ENCODE measurements at regions not wholly inside any gene's neighbourhood (a gene's known extent, or its start where the extent isn't known, plus 50 kb on each side); places are given as distances from the start of the nearest gene placed in this dataset.
"Not testable (repeated sequence)": the region's sequence is repeated elsewhere in the genome, so short reads cannot be mapped to it uniquely, and the experiment has no call there.

DNA sequence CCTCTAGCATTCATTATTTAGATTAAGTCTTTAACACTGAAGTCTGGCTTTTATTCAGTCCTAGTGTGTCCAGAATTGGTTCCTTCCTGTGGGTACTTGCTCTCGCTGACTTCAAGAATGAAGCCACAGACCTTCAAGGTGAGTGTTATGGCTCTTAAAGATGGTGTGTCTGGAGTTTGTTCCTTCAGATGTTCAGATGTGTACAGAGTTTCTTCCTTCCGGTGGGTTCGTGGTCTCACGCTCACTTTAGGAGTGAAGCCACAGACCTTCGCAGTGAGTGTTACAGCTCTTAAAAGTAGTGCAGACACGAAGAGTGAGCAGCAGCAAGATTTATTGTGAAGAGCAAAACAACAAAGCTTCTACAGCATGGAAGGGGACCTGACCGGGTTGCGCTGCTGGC, 860.6 kb downstream of the STIM2 start:
- no peak for DNase-seq (ENCODE audit: low read depth)

DNA sequence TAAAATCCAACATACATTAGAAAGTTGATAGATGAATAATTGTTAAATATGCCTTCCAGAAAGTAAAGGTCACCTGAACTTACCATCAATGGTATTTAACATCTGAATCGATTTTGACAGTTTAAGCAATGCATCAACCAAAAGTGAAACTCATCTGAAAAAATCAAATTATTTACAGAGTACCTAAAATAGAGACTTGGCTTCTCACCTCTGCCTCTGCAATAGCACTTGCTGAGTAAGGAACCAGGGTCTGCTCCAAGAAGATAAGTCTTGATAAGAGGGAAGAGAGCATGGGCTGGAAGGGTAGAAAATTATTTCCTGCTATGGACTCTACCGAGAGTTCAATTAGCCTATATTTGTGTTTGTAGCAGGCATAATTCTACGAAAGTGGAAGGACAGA, 868.3 kb downstream of the STIM2 start:
- DNase-seq (ENCODE audit: low read depth), result no peak

DNA sequence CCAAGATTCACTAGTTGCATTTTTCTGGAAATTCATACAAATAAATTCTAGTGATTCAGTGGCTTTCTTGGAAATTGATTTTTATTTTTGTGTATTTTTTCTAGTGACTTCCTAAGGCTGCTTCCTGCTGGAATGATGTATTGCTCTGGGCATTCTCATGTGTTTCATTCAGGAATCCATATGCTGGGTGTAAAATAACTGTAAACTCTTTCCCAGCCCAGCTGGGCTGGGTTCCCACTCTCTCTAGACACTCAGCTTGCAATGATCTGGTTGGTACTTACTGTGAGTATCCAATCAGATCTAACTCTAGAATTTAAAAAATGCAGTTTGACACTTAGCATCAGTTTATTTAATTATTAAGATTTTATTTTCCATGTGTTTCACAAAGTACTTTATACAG, 882.2 kb downstream of the STIM2 start:
- no peak for DNase-seq (ENCODE audit: low read depth)

DNA sequence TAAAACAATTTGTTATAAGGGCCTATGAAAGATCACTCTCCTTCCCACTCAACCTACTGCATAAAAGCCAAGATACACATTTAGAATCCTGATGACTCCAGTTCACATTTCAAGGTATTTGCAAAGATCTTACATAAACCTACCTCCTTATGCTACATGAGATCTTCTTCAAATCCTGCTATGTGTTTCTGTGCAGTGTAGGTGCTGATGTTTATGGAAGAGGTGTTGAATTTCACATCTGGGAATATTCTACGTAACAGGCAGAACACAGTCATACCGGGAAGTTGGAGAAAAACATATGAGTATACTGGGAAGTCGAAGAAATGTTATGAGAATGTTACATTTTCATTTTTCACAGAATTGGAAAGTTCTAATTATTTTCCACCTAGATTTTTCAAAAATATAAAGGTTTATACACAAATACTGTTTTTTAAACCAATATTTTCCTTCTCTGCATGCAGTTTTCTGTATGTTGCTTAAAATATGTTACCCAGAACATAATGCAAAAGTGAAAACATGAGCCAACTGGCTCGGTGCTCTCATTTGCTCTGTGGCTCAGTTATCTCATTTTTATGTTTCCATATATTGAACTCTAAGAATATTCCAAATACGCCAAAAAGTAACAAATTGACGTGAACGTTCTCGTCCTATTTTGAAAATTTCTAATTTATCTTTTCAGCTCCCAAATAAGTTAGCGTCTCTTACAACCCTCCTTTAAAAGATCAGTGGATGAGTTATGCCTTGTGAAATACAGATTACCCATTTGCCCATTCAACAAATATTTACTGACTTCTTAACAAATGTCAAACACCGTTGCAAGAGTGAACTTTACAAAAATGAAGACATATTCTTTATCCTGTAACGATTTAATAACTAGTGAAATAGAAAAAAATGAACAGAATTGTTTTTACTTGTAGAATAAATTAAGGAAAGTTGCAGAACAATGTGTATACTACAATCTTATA, 899.3 kb downstream of the STIM2 start:
- DNase-seq (ENCODE audit: low read depth), result no peak

DNA sequence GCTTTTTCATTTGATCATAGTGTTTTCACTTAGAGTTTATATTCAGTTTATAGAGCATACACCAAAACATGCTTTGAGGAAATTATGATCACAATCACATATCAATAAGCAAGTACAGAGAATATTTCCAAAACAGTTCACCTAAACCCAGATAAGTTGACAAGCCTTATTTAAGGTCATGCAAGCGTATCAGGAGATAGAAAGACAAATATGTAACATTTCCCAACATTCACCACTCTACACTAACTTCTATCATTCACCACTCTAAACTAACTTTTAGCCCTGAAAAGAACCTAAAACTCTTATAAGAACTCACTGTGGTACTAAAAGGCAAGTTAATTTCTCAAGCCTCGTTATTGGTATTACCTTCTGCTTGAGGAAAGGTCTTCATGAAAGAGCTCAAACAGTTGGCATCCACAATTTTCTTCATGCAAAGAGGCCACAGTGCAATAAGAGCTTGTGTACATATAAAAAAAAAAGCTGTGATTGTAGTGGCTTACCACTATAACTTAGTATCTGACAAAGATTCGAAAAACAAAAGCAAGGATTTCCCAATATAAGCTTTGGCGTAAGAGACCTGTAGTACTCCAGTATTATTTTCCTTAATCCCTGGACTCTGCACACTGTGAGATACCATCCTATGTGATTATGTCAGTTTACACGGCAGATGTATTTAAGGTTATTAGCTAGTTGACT, 903.3 kb downstream of the STIM2 start:
- DNase-seq (ENCODE audit: low read depth), result no peak

DNA sequence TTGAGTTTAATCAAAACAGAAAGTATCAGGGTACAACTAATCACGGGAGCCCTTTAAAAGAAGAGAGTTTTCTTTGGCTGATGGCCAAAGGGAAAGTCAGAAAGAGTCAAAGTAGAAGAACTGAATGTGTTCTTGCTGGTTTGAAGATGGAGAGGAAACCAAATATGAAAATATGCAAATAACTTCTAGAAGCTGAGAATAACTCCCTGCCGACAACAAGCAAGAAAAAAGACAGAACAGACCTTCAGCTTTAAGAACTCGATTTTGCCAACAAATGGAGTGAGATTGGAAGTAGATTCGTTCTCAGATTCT, 903.8 kb downstream of the STIM2 start:
- DNase-seq (ENCODE audit: low read depth), result no peak

DNA sequence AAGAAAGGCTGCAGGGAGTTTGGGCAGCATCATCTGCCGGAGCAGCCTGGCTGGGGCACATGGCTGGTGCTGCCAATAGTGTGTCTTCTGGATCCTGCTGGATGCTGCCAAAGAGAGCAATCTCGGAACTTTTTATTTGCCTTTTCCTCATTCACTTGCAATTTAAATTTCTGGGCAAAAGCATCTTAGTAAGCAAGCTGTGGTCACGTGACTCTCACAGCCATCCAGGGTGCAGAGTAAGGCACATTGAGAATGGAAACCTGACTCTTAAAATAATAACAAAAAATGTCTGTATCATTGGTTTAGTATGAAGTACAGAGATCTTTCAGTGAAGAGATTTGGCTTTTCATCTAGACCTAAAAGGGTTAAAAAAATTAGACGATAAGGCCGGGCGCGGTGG, 910.3 kb downstream of the STIM2 start:
- DNase-seq (ENCODE audit: low read depth), result no peak

DNA sequence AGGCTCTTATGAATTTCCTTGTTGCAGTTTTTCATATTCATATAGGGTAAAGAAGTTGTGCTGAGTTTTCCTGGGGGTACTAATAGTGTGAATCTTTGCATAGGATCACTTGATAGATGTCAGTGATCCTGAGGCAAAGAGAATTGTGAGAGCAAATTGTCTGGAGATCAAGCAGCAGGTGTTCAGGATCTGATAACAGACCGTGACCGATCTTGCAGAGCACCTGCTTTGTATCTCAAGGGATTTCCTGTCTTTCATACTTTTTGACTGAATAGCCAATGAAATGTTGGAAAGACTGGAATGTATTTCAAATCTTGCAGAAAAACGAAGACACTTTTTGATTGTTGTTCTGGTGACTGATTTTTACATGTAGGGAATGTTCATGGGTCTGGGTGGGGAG, 914.5 kb downstream of the STIM2 start:
- no peak for DNase-seq (ENCODE audit: low read depth)

DNA sequence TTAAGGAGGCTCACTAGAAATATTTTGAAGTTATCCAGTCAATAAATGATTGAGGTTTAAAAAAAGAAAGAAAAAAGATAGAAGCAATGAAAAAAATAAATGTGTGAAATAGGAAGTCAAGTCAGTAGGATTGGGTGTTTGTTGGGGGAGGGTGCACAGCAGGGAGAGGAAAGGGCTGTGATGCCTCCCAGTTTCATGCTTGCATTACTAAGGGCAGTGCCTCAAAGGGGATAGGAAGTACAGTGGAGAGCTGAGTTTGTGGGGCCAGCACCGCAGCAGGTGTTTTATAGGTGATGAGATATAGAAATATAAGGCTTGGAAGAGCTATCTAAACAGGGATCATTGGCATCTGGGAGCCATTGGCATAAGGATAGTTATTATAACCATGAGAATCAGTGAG, 919.2 kb downstream of the STIM2 start:
- DNase-seq (ENCODE audit: low read depth), result no peak

DNA sequence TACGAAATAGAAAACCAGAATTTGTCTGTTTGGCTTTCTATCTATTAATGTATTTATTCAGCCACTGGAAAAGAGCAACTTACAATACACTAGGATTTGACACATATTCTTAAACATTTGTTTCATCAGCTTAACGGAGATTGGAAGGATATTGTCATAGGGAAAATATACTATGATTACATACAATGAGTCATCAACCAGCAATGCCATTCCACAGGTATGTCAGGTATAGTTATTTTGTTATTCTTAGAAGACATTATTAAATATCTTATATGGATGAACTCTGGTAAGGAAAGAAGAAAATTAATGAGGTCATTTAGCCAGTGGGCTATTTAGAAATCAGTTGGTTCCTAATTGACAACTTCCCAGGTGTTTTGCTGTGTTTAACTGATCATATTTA, 926.6 kb downstream of the STIM2 start:
- no peak for DNase-seq (ENCODE audit: low read depth)

DNA sequence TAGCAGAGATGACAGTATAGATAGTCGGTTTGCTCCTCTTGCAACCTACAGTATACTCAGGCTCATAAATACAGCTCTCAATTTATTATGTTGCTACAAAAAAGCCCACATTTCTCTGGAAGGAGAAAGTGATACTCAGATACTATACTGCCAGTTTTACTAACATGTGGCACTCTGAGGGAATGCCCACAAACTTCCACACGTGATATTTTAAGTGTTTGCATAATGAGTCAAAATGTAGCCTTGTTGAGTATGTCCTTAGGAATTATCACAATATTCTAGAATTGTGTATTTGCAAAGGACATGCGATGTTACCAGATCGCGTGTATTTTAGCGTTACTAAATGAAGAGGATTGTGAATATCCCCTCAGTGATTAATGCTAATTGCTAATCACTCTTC, 929.1 kb downstream of the STIM2 start:
- peak; percentile 18 for DNase-seq (ENCODE audit: low read depth)

DNA sequence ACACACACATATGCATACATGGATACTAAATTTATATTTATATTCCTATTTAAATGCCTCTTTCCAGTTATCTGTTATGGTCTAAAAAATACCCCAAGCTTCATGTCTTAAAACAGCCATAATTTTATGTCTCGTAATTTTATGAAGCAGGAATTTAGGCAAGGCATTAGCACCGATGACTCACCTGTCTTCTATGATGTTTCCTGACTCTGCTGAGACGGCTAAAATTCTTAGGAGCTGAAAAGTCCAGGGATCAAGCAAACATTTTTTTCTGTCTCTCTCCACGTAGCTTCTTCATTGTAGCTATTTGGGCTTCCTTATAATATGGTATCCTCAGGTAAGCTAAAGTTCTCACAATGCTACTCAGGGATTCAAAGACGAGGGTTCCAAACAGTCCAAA, 930.3 kb downstream of the STIM2 start:
- DNase-seq (ENCODE audit: low read depth), result peak; percentile 25

DNA sequence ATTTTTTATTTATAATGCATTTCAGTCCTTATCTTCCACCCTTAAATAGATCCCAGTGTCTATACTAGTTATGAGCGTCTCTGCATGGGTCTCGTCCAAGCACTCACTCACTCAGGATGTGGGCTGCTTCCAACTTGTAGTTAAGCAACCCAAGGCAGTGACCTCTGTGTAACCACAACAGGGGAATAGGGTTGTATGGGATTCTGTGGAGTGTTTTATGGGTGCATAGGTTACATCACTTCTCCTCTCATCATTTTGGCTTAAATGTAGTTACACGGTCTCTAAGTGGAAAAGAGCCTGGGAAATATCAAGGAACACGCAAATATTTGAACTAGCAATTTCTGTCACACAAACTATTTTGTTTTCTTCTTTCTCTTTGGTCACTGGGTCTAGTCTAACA, 931.0 kb downstream of the STIM2 start:
- peak; percentile 46 for DNase-seq (ENCODE audit: low read depth)

DNA sequence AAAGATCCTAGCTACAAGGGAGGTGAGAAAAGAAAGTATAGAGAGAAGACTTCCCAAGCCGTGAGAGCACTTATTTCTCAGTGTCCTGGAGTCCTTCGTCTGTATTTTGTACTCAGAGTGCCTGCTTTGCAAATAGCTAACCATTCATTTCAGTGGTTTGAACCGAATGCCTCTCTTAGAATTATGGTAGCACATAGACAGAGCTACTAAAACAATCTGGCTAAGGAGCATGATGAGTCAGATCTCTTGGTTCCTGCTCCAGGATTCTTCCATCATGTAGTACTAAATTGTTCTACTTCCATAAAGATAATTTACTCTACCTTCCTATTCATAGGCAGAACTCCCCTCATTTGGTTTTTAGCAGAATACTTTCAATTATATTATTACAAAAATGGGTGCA, 946.6 kb downstream of the STIM2 start:
- DNase-seq (ENCODE audit: low read depth), result no peak

DNA sequence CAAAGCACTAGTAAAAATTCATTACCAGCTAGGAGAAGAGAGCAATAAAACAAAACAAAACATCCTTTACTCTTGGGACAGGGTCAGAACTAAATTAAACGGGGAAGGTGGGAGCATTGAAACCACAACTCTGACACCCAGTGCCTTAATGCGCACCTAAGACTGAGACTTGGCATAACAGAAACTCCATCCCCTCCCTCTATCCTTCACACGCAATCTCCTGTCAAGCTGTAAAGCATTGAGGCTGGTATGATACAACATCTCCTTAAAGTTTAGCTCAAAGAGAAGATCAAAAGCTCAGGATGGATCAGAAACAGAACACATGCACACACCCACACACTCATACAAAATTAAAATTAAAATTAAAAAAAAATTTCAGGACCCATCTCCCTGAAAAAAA, 951.3 kb downstream of the STIM2 start:
- DNase-seq (ENCODE audit: low read depth), result no peak

DNA sequence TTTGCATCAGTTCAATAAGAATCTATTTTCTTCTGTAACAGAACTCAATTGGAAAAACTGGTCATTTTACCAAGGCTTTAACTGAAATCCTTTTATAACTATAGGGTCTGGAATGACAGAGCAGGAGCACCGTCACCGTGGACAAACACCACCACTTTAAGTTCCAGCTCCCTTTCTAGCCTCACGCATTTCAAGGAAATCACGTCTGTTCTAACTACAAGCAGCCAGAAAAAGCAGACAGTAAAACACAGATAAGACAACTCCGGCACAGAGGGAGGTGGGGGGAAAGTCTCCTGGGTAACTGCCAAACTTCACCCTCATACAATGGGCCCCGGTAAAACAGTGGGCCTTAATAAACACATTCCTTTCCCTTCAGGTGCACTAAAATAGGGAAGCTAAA, 952.6 kb downstream of the STIM2 start:
- DNase-seq (ENCODE audit: low read depth), result not testable (repeated sequence)

DNA sequence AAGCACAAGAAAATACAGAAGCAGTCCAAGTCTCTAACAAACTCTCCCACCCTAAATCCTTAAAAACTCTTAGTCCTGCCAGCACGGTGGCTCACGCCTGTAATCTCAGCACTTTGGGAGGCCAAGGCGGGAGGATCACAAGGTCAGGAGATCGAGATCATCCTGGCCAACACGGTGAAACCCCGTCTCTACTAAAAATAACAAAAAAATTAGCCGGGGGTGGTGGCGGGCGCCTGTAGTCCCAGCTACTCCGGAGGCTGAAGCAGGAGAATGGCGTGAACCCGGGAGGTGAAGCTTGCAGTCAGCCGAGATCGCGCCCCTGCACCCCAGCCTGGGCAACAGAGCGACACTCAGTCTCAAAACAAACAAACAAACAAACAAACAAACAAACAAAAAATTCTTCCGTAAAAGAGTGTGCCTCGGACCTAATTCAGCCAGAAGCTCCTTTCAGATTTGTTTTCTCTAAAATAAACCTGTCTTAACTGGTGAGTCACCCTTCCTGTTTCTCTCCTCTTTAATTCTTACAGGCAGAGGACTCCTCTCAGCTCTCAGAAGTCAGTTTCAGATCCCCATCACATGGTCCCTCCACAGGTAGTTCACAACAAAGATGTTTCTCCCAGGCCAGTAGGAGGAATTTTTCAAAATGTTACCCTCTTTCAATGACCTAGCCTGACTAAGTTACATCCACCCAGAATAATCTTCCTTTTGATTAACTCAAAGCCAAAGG, 953.2 kb downstream of the STIM2 start:
- peak; percentile 12 for DNase-seq (ENCODE audit: low read depth)

DNA sequence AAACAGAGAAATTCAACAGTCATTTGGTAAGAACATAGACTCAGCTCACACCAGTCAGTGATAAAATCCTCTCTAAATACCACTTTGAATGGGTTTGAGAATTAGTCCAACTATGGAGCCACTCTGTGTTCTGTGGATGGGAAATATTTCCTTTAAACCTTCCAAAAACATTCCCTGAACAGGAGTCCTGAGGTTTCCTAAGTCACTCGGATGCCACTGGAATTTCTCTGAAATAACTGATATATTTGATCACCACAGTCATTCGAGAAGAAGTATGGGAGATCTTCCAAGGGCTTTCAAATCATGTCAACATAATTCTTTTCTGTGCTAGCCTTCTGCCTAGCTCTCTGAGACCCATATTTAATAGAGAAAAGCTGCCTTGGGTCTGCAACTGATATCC, 958.6 kb downstream of the STIM2 start:
- DNase-seq (ENCODE audit: low read depth), result no peak

DNA sequence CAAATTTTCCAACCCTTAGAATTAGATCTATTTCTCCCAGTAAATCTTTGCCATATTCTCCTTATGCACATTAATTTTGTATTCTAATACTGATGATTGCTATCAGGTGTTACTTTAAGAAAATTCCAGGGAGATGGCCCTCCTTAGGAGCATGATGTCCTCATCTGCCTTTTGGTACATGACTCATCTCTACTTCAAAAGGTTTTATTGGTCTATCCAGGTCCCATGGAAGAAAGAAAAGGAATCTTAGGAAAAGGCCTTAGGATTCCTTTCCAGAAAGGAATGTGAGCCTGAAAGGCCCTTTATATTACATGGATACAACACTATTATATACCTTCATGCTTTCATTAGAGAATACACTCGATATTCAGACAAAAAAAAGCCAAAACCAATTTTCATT, 968.2 kb downstream of the STIM2 start:
- DNase-seq (ENCODE audit: low read depth), result no peak

DNA sequence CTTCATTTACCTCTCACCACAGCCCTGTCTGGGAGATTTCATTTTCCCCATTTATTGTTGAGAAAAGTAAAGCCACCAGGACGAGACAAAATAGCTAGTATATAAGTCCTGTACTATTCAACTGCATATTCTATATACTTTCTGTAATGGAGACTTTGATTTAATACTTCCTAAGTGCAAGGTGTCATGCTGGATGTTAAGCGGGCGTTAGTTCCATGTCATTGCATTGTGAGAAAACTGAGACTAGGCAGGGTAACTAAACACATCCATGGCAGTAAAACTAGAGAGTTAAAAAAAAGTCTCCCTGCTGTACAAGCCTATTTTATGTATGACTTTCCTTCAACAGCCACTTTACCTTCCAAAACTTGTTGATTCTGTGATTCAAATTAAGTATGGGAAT, 969.6 kb downstream of the STIM2 start:
- DNase-seq (ENCODE audit: low read depth), result no peak

DNA sequence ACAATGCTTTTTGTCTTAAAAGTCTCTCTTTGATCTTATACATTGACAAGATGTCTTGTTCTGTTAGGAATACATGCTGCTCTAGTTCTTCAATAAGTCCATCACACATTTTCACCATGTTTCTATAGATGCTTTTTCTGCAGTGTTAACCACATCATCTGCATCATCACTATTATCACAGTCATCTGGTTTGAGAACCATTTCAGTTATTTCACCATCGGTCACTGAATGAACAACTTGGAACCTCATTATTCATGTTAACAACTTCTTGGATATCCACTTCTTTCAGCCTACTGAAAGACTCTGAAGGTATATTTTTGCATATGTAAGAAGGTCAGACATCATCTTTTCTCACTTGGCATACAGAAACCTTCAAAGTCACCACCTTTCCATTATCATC, 975.2 kb downstream of the STIM2 start:
- no peak for DNase-seq (ENCODE audit: low read depth)

DNA sequence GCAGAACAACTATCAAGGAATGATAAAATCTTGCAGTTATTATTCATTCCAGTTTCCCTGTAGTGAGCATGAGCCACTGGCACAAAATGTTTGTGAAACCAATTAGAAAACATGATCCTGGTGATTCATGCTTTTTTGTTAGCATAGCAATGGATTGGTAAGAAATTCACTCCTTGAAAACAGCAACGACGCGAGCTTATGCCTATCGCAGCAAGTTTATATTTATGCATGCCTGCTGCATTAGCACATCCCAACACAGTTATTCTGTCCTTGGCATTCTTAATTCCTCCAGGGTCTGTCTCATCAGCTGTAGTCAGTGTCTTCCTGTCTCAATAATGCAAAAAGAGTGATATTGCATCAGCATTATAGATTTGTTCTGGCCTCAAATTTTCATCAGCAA, 975.9 kb downstream of the STIM2 start:
- DNase-seq (ENCODE audit: low read depth), result peak; percentile 4

DNA sequence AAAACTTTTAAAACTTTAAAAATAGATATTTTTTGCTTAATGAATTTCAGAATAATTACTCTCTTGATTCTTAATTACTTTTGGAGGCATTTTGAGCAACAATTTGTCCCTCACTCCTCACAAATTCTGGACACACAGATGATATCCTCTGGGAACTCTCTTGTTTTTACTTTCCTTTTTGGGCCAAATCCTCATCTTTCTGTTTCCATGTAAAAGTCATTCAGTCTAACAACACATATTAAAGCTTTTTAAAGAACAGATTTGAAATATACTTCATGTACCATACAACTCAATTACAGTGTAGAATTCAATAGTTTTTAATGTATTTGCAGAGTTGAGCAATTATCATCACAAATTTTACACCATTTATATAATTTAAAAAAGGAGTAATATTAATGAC, 983.1 kb downstream of the STIM2 start:
- DNase-seq (ENCODE audit: low read depth), result no peak
